ENCODE measurements at regions not wholly inside any gene's neighbourhood (a gene's known extent, or its start where the extent isn't known, plus 50 kb on each side); places are given as distances from the start of the nearest gene placed in this dataset.

- TF ChIP-seq POLR2A (IDR thresholded peaks at IDR 0.05; ENCODE audit: low read depth, low read length) (no peak), POLR2AphosphoS5 (IDR thresholded peaks at IDR 0.05; ENCODE audit: low read depth, low read length) (no peak)
Measured at GRCh38 chr3:144264350-144264749, 292.7 kb downstream of the DIPK2A start.
